ENCODE measurements at regions not wholly inside any gene's neighbourhood (a gene's known extent, or its start where the extent isn't known, plus 50 kb on each side); places are given as distances from the start of the nearest gene placed in this dataset.

- Histone ChIP-seq H3K9ac (no peak overlapping the region), H4K20me1 (ENCODE audit: insufficient read depth) (no peaks in the 10 kb centered on the region), H3K4me3 (IDR thresholded peaks at IDR 0.05; ENCODE audit: insufficient read depth, low read depth, low read length) (no peak overlapping the region), H3K36me3 (ENCODE audit: insufficient read depth) (no peaks in the 10 kb centered on the region), H3K27ac (no peak overlapping the region), H3K27me3 (ENCODE audit: insufficient read depth, low read depth) (no peaks in the 10 kb centered on the region), H2AFZ (ENCODE audit: low read depth) (no peak overlapping the region), H3K79me2 (ENCODE audit: insufficient read depth, low read depth) (no peaks in the 10 kb centered on the region), H3K4me1 (ENCODE audit: low read depth, poor library complexity, severe bottlenecking) (no peaks in the 10 kb centered on the region), H3K4me2 (no peak overlapping the region)
- TF ChIP-seq, protein P1, sequence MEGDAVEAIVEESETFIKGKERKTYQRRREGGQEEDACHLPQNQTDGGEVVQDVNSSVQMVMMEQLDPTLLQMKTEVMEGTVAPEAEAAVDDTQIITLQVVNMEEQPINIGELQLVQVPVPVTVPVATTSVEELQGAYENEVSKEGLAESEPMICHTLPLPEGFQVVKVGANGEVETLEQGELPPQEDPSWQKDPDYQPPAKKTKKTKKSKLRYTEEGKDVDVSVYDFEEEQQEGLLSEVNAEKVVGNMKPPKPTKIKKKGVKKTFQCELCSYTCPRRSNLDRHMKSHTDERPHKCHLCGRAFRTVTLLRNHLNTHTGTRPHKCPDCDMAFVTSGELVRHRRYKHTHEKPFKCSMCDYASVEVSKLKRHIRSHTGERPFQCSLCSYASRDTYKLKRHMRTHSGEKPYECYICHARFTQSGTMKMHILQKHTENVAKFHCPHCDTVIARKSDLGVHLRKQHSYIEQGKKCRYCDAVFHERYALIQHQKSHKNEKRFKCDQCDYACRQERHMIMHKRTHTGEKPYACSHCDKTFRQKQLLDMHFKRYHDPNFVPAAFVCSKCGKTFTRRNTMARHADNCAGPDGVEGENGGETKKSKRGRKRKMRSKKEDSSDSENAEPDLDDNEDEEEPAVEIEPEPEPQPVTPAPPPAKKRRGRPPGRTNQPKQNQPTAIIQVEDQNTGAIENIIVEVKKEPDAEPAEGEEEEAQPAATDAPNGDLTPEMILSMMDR (conservative IDR thresholded peaks at IDR 0.05; ENCODE audit: low read depth, low read length): no peak
Observed at GRCh38 chr18:78632111-78632541, 347.5 kb upstream of the SALL3 start.

DNA sequence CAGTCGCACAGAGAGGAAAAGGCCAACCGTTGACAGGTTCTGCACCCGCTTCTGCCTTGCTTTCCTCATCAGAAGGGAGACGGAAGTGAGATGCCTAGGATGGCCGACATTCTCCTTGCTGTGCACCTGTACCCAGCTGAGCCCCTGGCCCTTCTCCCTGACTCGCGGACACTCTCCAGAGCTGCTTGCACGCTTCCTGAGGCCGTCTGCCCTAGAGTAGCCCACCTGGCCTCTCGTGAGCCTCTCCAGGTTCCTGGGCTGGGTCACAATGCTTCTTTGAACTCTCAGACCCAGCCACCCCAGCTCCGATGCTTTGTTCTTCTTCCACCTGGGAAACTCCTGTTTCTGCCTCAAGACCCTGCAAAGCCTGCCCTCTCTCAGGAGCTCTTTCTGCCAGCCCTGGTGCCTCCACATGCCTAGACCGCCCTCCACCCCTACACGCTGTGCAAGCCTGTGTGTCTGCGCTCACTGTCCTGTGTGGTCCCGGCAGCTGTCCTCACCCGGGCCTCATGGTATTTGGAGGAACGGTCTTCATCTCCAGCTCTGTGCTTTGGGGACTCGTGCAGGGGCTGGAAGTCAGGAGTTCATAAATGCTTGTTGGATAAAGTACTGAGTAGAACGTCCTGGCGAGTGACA is 345.4 kb upstream of the SALL3 start:
- H3K9ac ChIP-seq: no peak overlapping the region
- no peak overlapping the region for H3K27ac ChIP-seq
- TF ChIP-seq, protein P1 (conservative IDR thresholded peaks at IDR 0.05; ENCODE audit: low read depth, low read length): no peak
- H3K79me2 ChIP-seq (ENCODE audit: insufficient read depth, low read depth): no peaks in the 10 kb centered on the region
- no peak overlapping the region for H3K4me2 ChIP-seq
- no peaks in the 10 kb centered on the region for H3K4me1 ChIP-seq (ENCODE audit: low read depth, poor library complexity, severe bottlenecking)
- H3K4me3 ChIP-seq (IDR thresholded peaks at IDR 0.05; ENCODE audit: insufficient read depth, low read depth, low read length): no peak overlapping the region
- H3K27me3 ChIP-seq (ENCODE audit: insufficient read depth, low read depth): no peaks in the 10 kb centered on the region
- H2AFZ ChIP-seq (ENCODE audit: low read depth): no peak overlapping the region
- H3K36me3 ChIP-seq (ENCODE audit: insufficient read depth): no peaks in the 10 kb centered on the region
- H4K20me1 ChIP-seq (ENCODE audit: insufficient read depth): no peaks in the 10 kb centered on the region

- Histone ChIP-seq H3K4me1 (ENCODE audit: low read depth, poor library complexity, severe bottlenecking) (no peaks in the 10 kb centered on the region), H3K4me2 (no peak overlapping the region), H3K79me2 (ENCODE audit: insufficient read depth, low read depth) (no peaks in the 10 kb centered on the region), H2AFZ (ENCODE audit: low read depth) (no peak overlapping the region), H3K36me3 (ENCODE audit: insufficient read depth) (no peaks in the 10 kb centered on the region), H4K20me1 (ENCODE audit: insufficient read depth) (no peaks in the 10 kb centered on the region), H3K9ac (no peak overlapping the region), H3K27me3 (ENCODE audit: insufficient read depth, low read depth) (no peaks in the 10 kb centered on the region), H3K27ac (no peak overlapping the region), H3K4me3 (IDR thresholded peaks at IDR 0.05; ENCODE audit: insufficient read depth, low read depth, low read length) (no peak overlapping the region)
- TF ChIP-seq, protein P1 (conservative IDR thresholded peaks at IDR 0.05; ENCODE audit: low read depth, low read length): no peak
Observed at GRCh38 chr18:78635093-78635800, 344.4 kb upstream of the SALL3 start.

GRCh38 chr18:78636260-78636659 is 343.4 kb upstream of the SALL3 start:
- H3K4me3 ChIP-seq (IDR thresholded peaks at IDR 0.05; ENCODE audit: insufficient read depth, low read depth, low read length): no peak overlapping the region
- H3K4me1 ChIP-seq (ENCODE audit: low read depth, poor library complexity, severe bottlenecking): no peaks in the 10 kb centered on the region
- H3K27ac ChIP-seq: no peak overlapping the region
- no peaks in the 10 kb centered on the region for H3K79me2 ChIP-seq (ENCODE audit: insufficient read depth, low read depth)
- no peak overlapping the region for H3K9ac ChIP-seq
- no peaks in the 10 kb centered on the region for H3K27me3 ChIP-seq (ENCODE audit: insufficient read depth, low read depth)
- no peak overlapping the region for H3K4me2 ChIP-seq
- no peaks in the 10 kb centered on the region for H4K20me1 ChIP-seq (ENCODE audit: insufficient read depth)
- no peaks in the 10 kb centered on the region for H3K36me3 ChIP-seq (ENCODE audit: insufficient read depth)
- TF ChIP-seq, protein P1 (conservative IDR thresholded peaks at IDR 0.05; ENCODE audit: low read depth, low read length): no peak
- no peak overlapping the region for H2AFZ ChIP-seq (ENCODE audit: low read depth)

Measured in KMS-11 (cell line).